Loucy (cell line): ENCODE measurements at regions not wholly inside any gene's neighbourhood (a gene's known extent, or its start where the extent isn't known, plus 50 kb on each side); places are given as distances from the start of the nearest gene placed in this dataset.

Experiments
- H2AFZ ChIP-seq: fragments of 200-600 bp; sonication (generic); 2 replicates; pipeline ENCODE4 v1.6.0; 2016; ENCODE audit warnings: antibody characterized with exemption, mild to moderate bottlenecking, low read length, moderate library complexity
- H3F3A ChIP-seq: fragments of 200-600 bp; 2 replicates; pipeline ENCODE4 v1.6.0; 2016; ENCODE audit warnings: antibody characterized with exemption, low read depth, mild to moderate bottlenecking
- H3K27me3 ChIP-seq: fragments of 200-600 bp; sonication (generic); 2 replicates; pipeline ENCODE4 v1.6.1; 2014; ENCODE audit warnings: low read length, mild to moderate bottlenecking; ENCODE audit not compliant: insufficient read depth, poor library complexity, severe bottlenecking
- H3K36me3 ChIP-seq: fragments of 200-600 bp; sonication (generic); 2 replicates; pipeline ENCODE4 v1.6.1; 2016; ENCODE audit warnings: low read length; ENCODE audit not compliant: insufficient read depth
- H3K4me1 ChIP-seq: fragments of 200-600 bp; sonication (generic); 2 replicates; pipeline ENCODE4 v1.5.1; 2014; ENCODE audit warnings: low read length, mild to moderate bottlenecking; ENCODE audit not compliant: insufficient read depth, poor library complexity, severe bottlenecking
- H3K4me2 ChIP-seq: fragments of 200-600 bp; sonication (generic); 2 replicates; pipeline ENCODE4 v1.6.0; 2014; ENCODE audit warnings: antibody characterized with exemption, low read length, low read depth, mild to moderate bottlenecking; ENCODE audit not compliant: poor library complexity, severe bottlenecking
- H3K4me3 ChIP-seq: fragments of 200-600 bp; sonication (generic); 2 replicates; pipeline ENCODE4 v1.5.1; 2014; ENCODE audit warnings: low read length, mild to moderate bottlenecking, mixed read lengths; ENCODE audit not compliant: poor library complexity, severe bottlenecking
- H3K79me2 ChIP-seq: fragments of 200-600 bp; sonication (generic); 2 replicates; pipeline ENCODE4 v1.6.1; 2014; ENCODE audit warnings: low read length; ENCODE audit not compliant: insufficient read depth
- H3K9ac ChIP-seq: fragments of 200-600 bp; sonication (generic); 2 replicates; pipeline ENCODE4 v1.6.0; 2014; ENCODE audit warnings: mild to moderate bottlenecking, low read depth, low read length, moderate library complexity; ENCODE audit not compliant: poor library complexity, severe bottlenecking
- H3K9me2 ChIP-seq: fragments of 200-600 bp; sonication (generic); replicated peaks from 2 replicates; pipeline ENCODE4 v1.6.1; 2016; ENCODE audit warnings: low read depth, low read length, mixed read lengths
- H3K9me3 ChIP-seq: fragments of 200-600 bp; sonication (generic); 2 replicates; pipeline ENCODE4 v1.6.1; 2014; ENCODE audit warnings: mild to moderate bottlenecking, antibody characterized with exemption, low read length, low read depth; ENCODE audit not compliant: insufficient read depth
- H4K20me1 ChIP-seq: fragments of 200-600 bp; sonication (generic); 2 replicates; pipeline ENCODE4 v1.6.0; 2014; ENCODE audit warnings: antibody characterized with exemption, low read length, mild to moderate bottlenecking; ENCODE audit not compliant: insufficient read depth, poor library complexity, severe bottlenecking
- EZH2phosphoT487 ChIP-seq: fragments of 200-600 bp; IDR thresholded peaks from 2 replicates; pipeline ENCODE4 v1.6.1; 2018; ENCODE audit warnings: antibody characterized with exemption, mild to moderate bottlenecking, moderate library complexity, borderline replicate concordance
- TF ChIP-seq, protein P1 (sequence below): fragments of 200-600 bp; sonication (generic); conservative IDR thresholded peaks from 2 replicates; pipeline ENCODE4 v1.5.1; 2014; ENCODE audit warnings: mild to moderate bottlenecking, antibody characterized with exemption, low read length

DNA sequence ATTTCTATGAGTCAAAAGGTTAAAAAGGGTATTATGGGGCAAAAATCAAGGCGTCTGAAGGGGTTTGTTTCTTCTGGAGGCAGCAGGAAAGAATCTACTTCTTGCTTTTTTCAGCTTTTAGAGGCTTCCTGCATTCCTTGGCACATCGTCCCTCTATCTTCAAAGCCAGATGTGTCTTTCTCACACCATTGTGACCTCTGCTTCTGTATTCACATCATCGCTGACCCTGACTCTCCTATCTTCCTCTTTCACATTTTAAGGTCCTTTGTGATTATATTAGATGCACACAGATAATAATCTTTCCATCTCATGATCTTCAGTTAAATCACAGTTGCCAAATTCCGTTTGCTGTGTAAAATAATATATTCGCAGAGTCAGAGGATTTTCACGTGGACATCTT is 112.7 kb downstream of the PPP4R3C start:
- Histone ChIP-seq H3K9ac (no peak overlapping the region), H3K36me3 (no peaks in the 10 kb centered on the region), H3K79me2 (no peaks in the 10 kb centered on the region), H3K4me2 (no peak overlapping the region), H3K4me3 (no peak overlapping the region), H4K20me1 (no peaks in the 10 kb centered on the region), H3F3A (no peaks in the 10 kb centered on the region), H2AFZ (no peak overlapping the region), H3K27me3 (no peaks in the 10 kb centered on the region), H3K9me3 (no peaks in the 10 kb centered on the region), H3K9me2 (no peaks in the 10 kb centered on the region), H3K4me1 (no peaks in the 10 kb centered on the region)
- TF ChIP-seq, protein P1, sequence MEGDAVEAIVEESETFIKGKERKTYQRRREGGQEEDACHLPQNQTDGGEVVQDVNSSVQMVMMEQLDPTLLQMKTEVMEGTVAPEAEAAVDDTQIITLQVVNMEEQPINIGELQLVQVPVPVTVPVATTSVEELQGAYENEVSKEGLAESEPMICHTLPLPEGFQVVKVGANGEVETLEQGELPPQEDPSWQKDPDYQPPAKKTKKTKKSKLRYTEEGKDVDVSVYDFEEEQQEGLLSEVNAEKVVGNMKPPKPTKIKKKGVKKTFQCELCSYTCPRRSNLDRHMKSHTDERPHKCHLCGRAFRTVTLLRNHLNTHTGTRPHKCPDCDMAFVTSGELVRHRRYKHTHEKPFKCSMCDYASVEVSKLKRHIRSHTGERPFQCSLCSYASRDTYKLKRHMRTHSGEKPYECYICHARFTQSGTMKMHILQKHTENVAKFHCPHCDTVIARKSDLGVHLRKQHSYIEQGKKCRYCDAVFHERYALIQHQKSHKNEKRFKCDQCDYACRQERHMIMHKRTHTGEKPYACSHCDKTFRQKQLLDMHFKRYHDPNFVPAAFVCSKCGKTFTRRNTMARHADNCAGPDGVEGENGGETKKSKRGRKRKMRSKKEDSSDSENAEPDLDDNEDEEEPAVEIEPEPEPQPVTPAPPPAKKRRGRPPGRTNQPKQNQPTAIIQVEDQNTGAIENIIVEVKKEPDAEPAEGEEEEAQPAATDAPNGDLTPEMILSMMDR = no peak
- no peak for TF ChIP-seq EZH2phosphoT487

GRCh38 chrX:27336466-27337091 is 126.6 kb downstream of the PPP4R3C start:
- Histone ChIP-seq H3K4me1 (no peaks in the 10 kb centered on the region), H3K4me3 (no peak overlapping the region), H3K9me2 (no peaks in the 10 kb centered on the region), H3K79me2 (no peaks in the 10 kb centered on the region), H3F3A (no peaks in the 10 kb centered on the region), H4K20me1 (no peaks in the 10 kb centered on the region), H2AFZ (no peak overlapping the region), H3K27me3 (no peaks in the 10 kb centered on the region), H3K36me3 (no peaks in the 10 kb centered on the region), H3K4me2 (no peak overlapping the region), H3K9ac (no peak overlapping the region), H3K9me3 (no peaks in the 10 kb centered on the region)
- TF ChIP-seq EZH2phosphoT487 = no peak
- TF ChIP-seq, protein P1 = peak; percentile 76

GRCh38 chrX:27321632-27322031 is 141.5 kb downstream of the PPP4R3C start:
- no peaks in the 10 kb centered on the region for H3K79me2 ChIP-seq
- H2AFZ ChIP-seq = no peak overlapping the region
- H4K20me1 ChIP-seq = no peaks in the 10 kb centered on the region
- H3K9me3 ChIP-seq = no peaks in the 10 kb centered on the region
- H3K4me2 ChIP-seq = no peak overlapping the region
- no peak for TF ChIP-seq EZH2phosphoT487
- TF ChIP-seq, protein P1 = no peak
- H3K4me3 ChIP-seq = no peak overlapping the region
- H3K36me3 ChIP-seq = no peaks in the 10 kb centered on the region
- no peak overlapping the region for H3K9ac ChIP-seq
- H3F3A ChIP-seq = no peaks in the 10 kb centered on the region
- H3K4me1 ChIP-seq = no peaks in the 10 kb centered on the region
- no peaks in the 10 kb centered on the region for H3K27me3 ChIP-seq
- no peaks in the 10 kb centered on the region for H3K9me2 ChIP-seq
